ENCODE measurements at regions not wholly inside any gene's neighbourhood (a gene's known extent, or its start where the extent isn't known, plus 50 kb on each side); places are given as distances from the start of the nearest gene placed in this dataset.
A peak's percentile ranks its signal among the peaks of the same experiment; 100 is the strongest.

GRCh38 chr1:228867951-228868730 is 132.9 kb downstream of the RHOU start:
- no peaks in the 10 kb centered on the region for H3K9me3 ChIP-seq (replicated peaks in 1 of 3)
- TF ChIP-seq POLR2A (IDR thresholded peaks at IDR 0.05) = no peak
- TF ChIP-seq, protein P1, sequence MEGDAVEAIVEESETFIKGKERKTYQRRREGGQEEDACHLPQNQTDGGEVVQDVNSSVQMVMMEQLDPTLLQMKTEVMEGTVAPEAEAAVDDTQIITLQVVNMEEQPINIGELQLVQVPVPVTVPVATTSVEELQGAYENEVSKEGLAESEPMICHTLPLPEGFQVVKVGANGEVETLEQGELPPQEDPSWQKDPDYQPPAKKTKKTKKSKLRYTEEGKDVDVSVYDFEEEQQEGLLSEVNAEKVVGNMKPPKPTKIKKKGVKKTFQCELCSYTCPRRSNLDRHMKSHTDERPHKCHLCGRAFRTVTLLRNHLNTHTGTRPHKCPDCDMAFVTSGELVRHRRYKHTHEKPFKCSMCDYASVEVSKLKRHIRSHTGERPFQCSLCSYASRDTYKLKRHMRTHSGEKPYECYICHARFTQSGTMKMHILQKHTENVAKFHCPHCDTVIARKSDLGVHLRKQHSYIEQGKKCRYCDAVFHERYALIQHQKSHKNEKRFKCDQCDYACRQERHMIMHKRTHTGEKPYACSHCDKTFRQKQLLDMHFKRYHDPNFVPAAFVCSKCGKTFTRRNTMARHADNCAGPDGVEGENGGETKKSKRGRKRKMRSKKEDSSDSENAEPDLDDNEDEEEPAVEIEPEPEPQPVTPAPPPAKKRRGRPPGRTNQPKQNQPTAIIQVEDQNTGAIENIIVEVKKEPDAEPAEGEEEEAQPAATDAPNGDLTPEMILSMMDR (IDR thresholded peaks at IDR 0.05) = no peak
- no peaks in the 10 kb centered on the region for H3K4me1 ChIP-seq (replicated peaks in 1 of 2)
- intact Hi-C loops (cut with DNase I) = no loop called here
- no peak overlapping the region for H3K4me3 ChIP-seq
- 91 to 92% (median 91%) methylated on average over 11 to 12 of the region's 12 CpGs for WGBS, 4 donors
- no peaks in the 10 kb centered on the region for H3K36me3 ChIP-seq (replicated peaks in 1 of 2)
- DNase-seq = peak in 1 of 7 donors; percentile 62
- H3K27me3 ChIP-seq = no peaks in the 10 kb centered on the region
- H3K27ac ChIP-seq = no peak overlapping the region

DNA sequence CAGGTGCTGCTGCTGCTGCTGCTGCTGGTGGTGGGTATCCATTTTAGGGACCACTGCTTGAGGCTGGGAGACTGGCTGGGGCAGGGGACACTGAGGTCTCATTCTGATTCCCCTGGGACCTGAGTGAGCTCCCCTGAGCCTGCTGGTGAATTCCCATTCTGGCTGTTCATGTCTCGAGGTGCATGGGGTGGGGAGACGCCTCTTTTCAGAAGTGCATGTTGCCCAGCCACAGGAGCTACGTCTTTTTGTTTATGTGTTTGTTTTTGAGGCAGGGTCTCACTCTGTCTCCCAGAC is 133.4 kb downstream of the RHOU start:
- intact Hi-C loops (cut with DNase I) = no loop called here
- DNase-seq = no peak
- H3K27ac ChIP-seq = no peak overlapping the region
- H3K36me3 ChIP-seq (replicated peaks in 1 of 2) = no peaks in the 10 kb centered on the region
- no peaks in the 10 kb centered on the region for H3K9me3 ChIP-seq (replicated peaks in 1 of 3)
- H3K27me3 ChIP-seq = no peaks in the 10 kb centered on the region
- H3K4me1 ChIP-seq (replicated peaks in 1 of 2) = no peaks in the 10 kb centered on the region
- TF ChIP-seq POLR2A (IDR thresholded peaks at IDR 0.05) = no peak
- TF ChIP-seq, protein P1 (IDR thresholded peaks at IDR 0.05) = no peak
- H3K4me3 ChIP-seq = no peak overlapping the region
- WGBS, 4 donors = 91 to 96% (median 94%) methylated on average over 3 of the region's 3 CpGs

DNA sequence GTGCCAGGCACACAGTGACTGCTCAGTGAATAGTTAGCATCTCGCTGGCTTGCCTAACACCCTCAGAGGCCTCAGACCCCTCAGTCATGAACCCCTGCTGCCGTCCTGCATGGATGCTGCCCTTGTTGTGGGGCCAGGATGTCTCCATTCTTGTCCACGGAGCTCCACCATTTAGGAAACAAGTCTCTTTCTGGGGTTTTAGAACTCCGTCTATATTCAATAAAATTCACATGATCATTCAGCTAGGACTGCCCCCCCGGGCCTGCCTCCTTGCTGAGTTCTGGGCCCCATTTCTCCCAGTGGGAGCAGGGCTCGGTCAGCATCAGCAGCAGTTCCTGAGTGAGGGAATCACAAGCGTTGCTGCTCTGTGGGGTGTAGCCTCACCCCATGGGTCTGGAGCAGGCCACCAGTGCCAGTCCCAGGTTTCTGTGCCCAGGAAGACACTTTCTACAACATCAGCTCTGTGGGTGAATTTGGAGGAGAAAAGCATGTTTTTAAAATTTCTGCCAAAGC is 134.1 kb downstream of the RHOU start:
- DNase-seq = no peak
- Histone ChIP-seq H3K36me3 (replicated peaks in 1 of 2) (no peaks in the 10 kb centered on the region), H3K27me3 (no peaks in the 10 kb centered on the region), H3K4me3 (no peak overlapping the region), H3K9me3 (replicated peaks in 1 of 3) (no peaks in the 10 kb centered on the region), H3K27ac (no peak overlapping the region), H3K4me1 (replicated peaks in 1 of 2) (no peaks in the 10 kb centered on the region)
- 90 to 97% (median 95%) methylated on average over 7 of the region's 7 CpGs for WGBS, 4 donors
- TF ChIP-seq, protein P1 (IDR thresholded peaks at IDR 0.05) = no peak
- TF ChIP-seq POLR2A (IDR thresholded peaks at IDR 0.05) = no peak
- intact Hi-C loops (cut with DNase I) = no loop called here

DNA sequence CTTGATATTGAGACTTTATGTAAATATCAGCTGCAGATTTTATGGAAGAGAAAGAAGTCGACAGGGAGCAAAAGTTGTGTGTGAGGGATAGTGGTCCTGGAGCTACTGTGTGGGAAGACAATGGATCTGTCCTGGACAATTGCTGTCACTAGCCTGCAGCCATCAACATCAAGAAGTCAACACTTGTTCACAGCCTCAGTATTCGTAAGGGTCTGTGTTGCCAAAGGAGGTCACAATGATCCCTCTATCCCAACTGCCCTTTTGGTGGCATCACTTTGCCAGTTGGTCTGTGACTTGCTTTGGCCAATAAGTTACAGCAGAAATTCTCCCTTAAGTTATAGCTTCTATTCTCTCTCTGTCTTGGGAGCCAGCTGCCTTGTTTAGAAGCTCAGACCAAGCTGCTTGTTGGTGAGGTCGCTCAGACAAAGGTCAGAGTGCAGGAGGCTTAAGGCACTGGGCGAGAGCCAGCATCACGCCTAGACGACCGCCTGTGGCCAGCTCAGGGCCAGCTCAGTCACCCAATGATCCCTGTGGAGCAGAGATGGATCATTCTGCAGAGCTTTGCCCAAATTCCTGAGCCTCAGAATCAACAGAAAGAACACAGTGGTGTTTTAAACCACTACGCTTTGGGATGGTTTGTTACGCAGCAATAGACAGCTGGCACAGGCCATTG is 134.9 kb downstream of the RHOU start:
- no peak for DNase-seq
- H3K4me3 ChIP-seq = no peak overlapping the region
- TF ChIP-seq, protein P1 (IDR thresholded peaks at IDR 0.05) = no peak
- no peak for TF ChIP-seq POLR2A (IDR thresholded peaks at IDR 0.05)
- no peak overlapping the region for H3K27ac ChIP-seq
- no peaks in the 10 kb centered on the region for H3K27me3 ChIP-seq
- H3K36me3 ChIP-seq (replicated peaks in 1 of 2) = no peaks in the 10 kb centered on the region
- intact Hi-C loops (cut with DNase I) = no loop called here
- no peaks in the 10 kb centered on the region for H3K9me3 ChIP-seq (replicated peaks in 1 of 3)
- H3K4me1 ChIP-seq (replicated peaks in 1 of 2) = no peaks in the 10 kb centered on the region
- 90 to 97% (median 90%) methylated on average over 6 to 9 of the region's 9 CpGs for WGBS, 4 donors
